H1 (cell line): ENCODE measurements at regions not wholly inside any gene's neighbourhood (a gene's known extent, or its start where the extent isn't known, plus 50 kb on each side); places are given as distances from the start of the nearest gene placed in this dataset.

Source experiments
- CTCF ChIA-PET: fragments of 300-600 bp; sonication (Branson Sonifier 250); formaldehyde crosslinking; loops from one replicate; lab custom pipeline; 2021; ENCODE audit not compliant: partially characterized antibody; lab: Charles Lee
- POLR2A ChIA-PET: fragments of 300-600 bp; sonication (Branson Sonifier 250); formaldehyde crosslinking; loops from one replicate; lab custom pipeline; 2021; ENCODE audit warnings: inconsistent platforms; ENCODE audit not compliant: partially characterized antibody; lab: Charles Lee
- DNase-seq, 2 experiments: peaks; one replicate each; pipeline versions ENCODE4 v3.0.0 to v3.0.0-alpha.2; 2010 to 2022; ENCODE audit warnings: low spot score in 2 of 2, low read depth in 1 of 2, mixed read lengths in 1 of 2
- FAIRE-seq: peaks from 2 replicates; lab custom pipeline; 2011; peaks lifted over from hg19 to GRCh38; lab: Jason Lieb, UNC
- H2AFZ ChIP-seq: 2 replicates; pipeline ENCODE4 v1.8.1; 2012; ENCODE audit warnings: low read length, inconsistent platforms
- H2AK5ac ChIP-seq: 2 replicates; pipeline ENCODE4 v1.6.1; 2013; ENCODE audit warnings: low read depth, low read length
- H2BK120ac ChIP-seq: replicated peaks from 2 replicates; pipeline ENCODE3; 2013; ENCODE audit warnings: low read depth, low read length, inconsistent platforms
- H2BK12ac ChIP-seq: 2 replicates; pipeline ENCODE4 v1.6.1; 2013; ENCODE audit warnings: low read depth, low read length
- H2BK15ac ChIP-seq: 2 replicates; pipeline ENCODE4 v1.6.1; 2013; ENCODE audit warnings: low read length
- H2BK20ac ChIP-seq: 2 replicates; pipeline ENCODE4 v1.6.1; 2013; ENCODE audit warnings: low read length
- H2BK5ac ChIP-seq: 2 replicates; pipeline ENCODE4 v1.6.1; 2013; ENCODE audit warnings: low read depth, low read length
- H3K14ac ChIP-seq: 2 replicates; pipeline ENCODE4 v1.6.1; 2013; ENCODE audit warnings: inconsistent platforms; ENCODE audit not compliant: insufficient read length
- H3K18ac ChIP-seq: 2 replicates; pipeline ENCODE4 v1.6.1; 2013; ENCODE audit warnings: low read length; ENCODE audit errors: extremely low read depth
- H3K23ac ChIP-seq: 2 replicates; pipeline ENCODE4 v1.6.1; 2013; ENCODE audit warnings: inconsistent platforms; ENCODE audit not compliant: insufficient read length
- H3K23me2 ChIP-seq: 2 replicates; pipeline ENCODE4 v1.6.1; 2013; ENCODE audit warnings: low read depth, low read length
- H3K27ac ChIP-seq: 2 replicates; pipeline ENCODE4 v1.6.1; 2011; ENCODE audit warnings: low read depth, low read length, inconsistent platforms
- H3K27me3 ChIP-seq, 4 experiments: replicated peaks in 1 of 4; 1 replicate in 1 of 4; 2 replicates in 3 of 4; pipeline versions ENCODE4 v1.6.1 to v1.8.1; 2011 to 2013; ENCODE audit warnings: low read length in 3 of 4, mild to moderate bottlenecking in 3 of 4, inconsistent platforms in 2 of 4, mixed read lengths in 2 of 4, moderate library complexity in 1 of 4; ENCODE audit not compliant: control insufficient read depth in 3 of 4, insufficient read depth in 3 of 4; ENCODE audit errors: extremely low read depth in 1 of 4
- H3K36me3 ChIP-seq, 4 experiments: 2 replicates each; pipeline versions ENCODE4 v1.6.1 to v1.8.1; 2011 to 2013; ENCODE audit warnings: mild to moderate bottlenecking in 4 of 4, low read length in 3 of 4, moderate library complexity in 2 of 4, control low read depth in 1 of 4, inconsistent platforms in 1 of 4; ENCODE audit not compliant: insufficient read depth in 4 of 4, control insufficient read depth in 2 of 4
- H3K4ac ChIP-seq: replicated peaks from 2 replicates; pipeline ENCODE3; 2013; ENCODE audit warnings: low read length, low read depth, mixed read lengths, inconsistent platforms; ENCODE audit not compliant: insufficient read length
- H3K4me1 ChIP-seq, 4 experiments: replicated peaks in 1 of 4; 1 replicate in 1 of 4; 2 replicates in 3 of 4; pipeline versions ENCODE4 v1.6.1 to v1.8.1; 2011 to 2013; ENCODE audit warnings: low read length in 3 of 4, inconsistent platforms in 2 of 4, mixed read lengths in 1 of 4; ENCODE audit not compliant: insufficient read depth in 4 of 4, control insufficient read depth in 3 of 4
- H3K4me2 ChIP-seq, 2 experiments: 2 replicates each; pipeline versions ENCODE4 v1.6.1 to v1.8.1; 2011 to 2013; ENCODE audit warnings: low read depth in 2 of 2, low read length in 2 of 2, control low read depth in 1 of 2, inconsistent platforms in 1 of 2, mild to moderate bottlenecking in 1 of 2; ENCODE audit not compliant: insufficient read depth in 1 of 2
- H3K4me3 ChIP-seq, 4 experiments: fragments of 200-600, 300-600 bp in 1 of 4; sonication (generic), shearing (Covaris generic), sonication (Bioruptor Twin) in 1 of 4; 2 replicates each; pipeline versions ENCODE4 v1.5.1 to v1.8.1; 2011 to 2016; ENCODE audit warnings: low read length in 4 of 4, low read depth in 3 of 4, control low read depth in 2 of 4, inconsistent platforms in 2 of 4, mild to moderate bottlenecking in 2 of 4, mixed read lengths in 1 of 4, moderate library complexity in 1 of 4; ENCODE audit not compliant: insufficient read depth in 2 of 4; ENCODE audit errors: extremely low read depth in 1 of 4
- H3K56ac ChIP-seq: replicated peaks from 2 replicates; pipeline ENCODE3; 2013; ENCODE audit warnings: low read depth, mild to moderate bottlenecking, mixed read lengths, low read length, inconsistent platforms; ENCODE audit not compliant: insufficient read length
- H3K79me1 ChIP-seq: 2 replicates; pipeline ENCODE4 v1.6.1; 2013; ENCODE audit warnings: low read depth, low read length, control low read depth
- H3K79me2 ChIP-seq, 2 experiments: 2 replicates each; pipeline versions ENCODE4 v1.6.1 to v1.8.1; 2012 to 2013; ENCODE audit warnings: low read length in 2 of 2, mild to moderate bottlenecking in 2 of 2, inconsistent platforms in 1 of 2; ENCODE audit not compliant: insufficient read depth in 2 of 2, control insufficient read depth in 1 of 2
- H3K9ac ChIP-seq, 4 experiments: replicated peaks in 1 of 4; 1 replicate in 1 of 4; 2 replicates in 3 of 4; pipeline versions ENCODE4 v1.6.1 to v1.8.1; 2011 to 2013; ENCODE audit warnings: low read depth in 3 of 4, low read length in 3 of 4, control low read depth in 2 of 4, mild to moderate bottlenecking in 2 of 4, moderate library complexity in 2 of 4, inconsistent platforms in 1 of 4; ENCODE audit errors: extremely low read depth in 1 of 4
- H3K9me3 ChIP-seq, 2 experiments: 2 replicates each; pipeline versions ENCODE4 v1.6.1 to v1.8.1; 2012 to 2013; ENCODE audit warnings: mild to moderate bottlenecking in 2 of 2, moderate library complexity in 2 of 2, control low read depth in 1 of 2, inconsistent platforms in 1 of 2, low read depth in 1 of 2, low read length in 1 of 2, mixed read lengths in 1 of 2; ENCODE audit not compliant: insufficient read depth in 2 of 2
- H4K20me1 ChIP-seq, 2 experiments: replicated peaks in 1 of 2; 2 replicates each; pipeline versions ENCODE3 to v1.8.1; 2011 to 2013; ENCODE audit warnings: inconsistent platforms in 2 of 2, low read length in 2 of 2, mild to moderate bottlenecking in 1 of 2; ENCODE audit not compliant: insufficient read depth in 2 of 2, control insufficient read depth in 1 of 2
- H4K5ac ChIP-seq: 2 replicates; pipeline ENCODE4 v1.6.1; 2013; ENCODE audit warnings: low read length, low read depth, mixed read lengths, inconsistent platforms; ENCODE audit not compliant: insufficient read length
- H4K8ac ChIP-seq: 2 replicates; pipeline ENCODE4 v1.8.0; 2013; ENCODE audit warnings: mild to moderate bottlenecking, moderate library complexity, low read length, inconsistent platforms; ENCODE audit not compliant: insufficient read depth; ENCODE audit errors: extremely low read depth
- H4K91ac ChIP-seq: replicated peaks from 2 replicates; pipeline ENCODE3; 2013; ENCODE audit warnings: low read length, mixed read lengths, inconsistent platforms; ENCODE audit not compliant: insufficient read length
- CEBPB ChIP-seq: IDR thresholded peaks from 2 replicates; pipeline ENCODE4 v1.6.1; 2012; ENCODE audit warnings: low read depth, low read length
- CHD1 ChIP-seq: IDR thresholded peaks from 2 replicates; pipeline ENCODE4 v1.6.1; 2012; ENCODE audit warnings: low read depth, low read length, improper control_type of control experiment
- EZH2 ChIP-seq: fragments of 200-600 bp; sonication (generic); IDR thresholded peaks from 2 replicates; pipeline ENCODE4 v1.7.1; 2012; ENCODE audit warnings: low read depth, mild to moderate bottlenecking, moderate library complexity, low read length, inconsistent platforms; ENCODE audit not compliant: severe bottlenecking
- KDM5A ChIP-seq: fragments of 200-600 bp; IDR thresholded peaks from 2 replicates; pipeline ENCODE4 v1.7.1; 2012; ENCODE audit warnings: mild to moderate bottlenecking, low read length, inconsistent platforms, mixed read lengths
- MAFK ChIP-seq: IDR thresholded peaks from 2 replicates; pipeline ENCODE4 v1.6.1; 2012; ENCODE audit warnings: low read depth, mild to moderate bottlenecking, improper control_type of control experiment, low read length
- NANOG ChIP-seq: IDR thresholded peaks from 2 replicates; pipeline ENCODE4 v1.6.1; 2011; ENCODE audit warnings: low read length, low read depth, mild to moderate bottlenecking, inconsistent platforms; ENCODE audit not compliant: insufficient read depth, poor library complexity, severe bottlenecking
- RNF2 ChIP-seq: fragments of 200-900, 300-1000 bp; sonication (generic); IDR thresholded peaks from 2 replicates; pipeline ENCODE4 v1.7.1; 2016; ENCODE audit warnings: borderline replicate concordance, low read depth, mild to moderate bottlenecking, antibody characterized with exemption, low read length; ENCODE audit not compliant: poor library complexity, severe bottlenecking; ENCODE audit errors: missing control alignments
- SP4 ChIP-seq: IDR thresholded peaks from 2 replicates; pipeline ENCODE4 v1.6.1; 2012; ENCODE audit warnings: low read length, inconsistent platforms
- SUZ12 ChIP-seq: fragments of 200-600 bp; sonication (generic); IDR thresholded peaks from 2 replicates; pipeline ENCODE4 v1.6.1; 2012; ENCODE audit warnings: mild to moderate bottlenecking, inconsistent platforms, low read length, moderate library complexity, mixed read lengths
- TAF1 ChIP-seq: IDR thresholded peaks from 2 replicates; pipeline ENCODE4 v1.6.1; 2011; ENCODE audit warnings: mild to moderate bottlenecking, low read depth, low read length
- TBP ChIP-seq: IDR thresholded peaks from 2 replicates; pipeline ENCODE4 v1.6.1; 2011; ENCODE audit warnings: low read depth, low read length, improper control_type of control experiment
- WGBS, 2 experiments: shearing (Covaris generic) in 1 of 2; methylation state at CpG; one replicate each; pipeline versions ENCODE4 v1.1.6 to v1.1.7; 2013 to 2015; ENCODE audit warnings: low lambda C conversion rate in 2 of 2, mixed read lengths in 2 of 2, inconsistent platforms in 1 of 2, low coverage in 1 of 2, missing lambda C conversion rate in 1 of 2; ENCODE audit not compliant: insufficient replicate concordance in 2 of 2, insufficient coverage in 1 of 2, insufficient read length in 1 of 2; ENCODE audit errors: extremely low coverage in 1 of 2, missing lambda C conversion rate in 1 of 2; 5-methylcytosine and 5-hydroxymethylcytosine counted together

DNA sequence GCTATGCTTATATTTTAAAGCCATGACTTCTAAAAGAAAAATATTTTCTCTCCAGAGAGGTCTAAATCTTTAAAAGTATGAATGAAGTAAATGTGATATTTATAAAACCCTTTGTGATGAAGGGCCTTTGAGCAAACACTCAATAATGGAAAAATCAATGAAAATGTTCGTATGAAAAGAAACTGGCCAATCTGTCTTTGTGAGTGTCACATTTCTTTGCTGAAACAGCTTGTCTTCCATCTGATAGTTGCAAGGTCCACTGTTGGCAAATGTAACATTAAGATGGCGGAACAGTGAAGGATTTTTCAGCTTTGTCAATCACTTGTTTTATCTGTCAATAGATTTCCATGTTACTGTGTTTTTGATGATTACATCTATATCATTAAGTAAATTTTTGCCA is 162.9 kb upstream of the GATA6 start:
- TF ChIP-seq NANOG (no peak), SUZ12 (no peak), TAF1 (no peak), TBP (no peak), MAFK (no peak), CHD1 (no peak), EZH2 (no peak), RNF2 (no peak), SP4 (no peak), KDM5A (no peak), CEBPB (no peak)
- Histone ChIP-seq H3K79me1 (no peaks in the 10 kb centered on the region), H4K20me1 (no peaks in the 10 kb centered on the region), H3K4me1 (no peaks in the 10 kb centered on the region), H3K18ac (no peak overlapping the region), H2BK5ac (no peak overlapping the region), H3K4me3 (no peak overlapping the region), H3K9me3 (peaks cover 0 to 5% of the 10 kb centered on the region in 2 experiments; a peak in 1 of 4 replicates), H3K23ac (no peak overlapping the region), H2AK5ac (no peak overlapping the region), H2BK20ac (no peak overlapping the region), H3K36me3 (no peaks in the 10 kb centered on the region), H3K4ac (no peak overlapping the region), H3K27me3 (no peaks in the 10 kb centered on the region), H3K4me2 (no peak overlapping the region), H3K27ac (no peak overlapping the region), H2BK120ac (no peak overlapping the region), H2AFZ (no peak overlapping the region), H4K8ac (no peak overlapping the region), H3K79me2 (no peaks in the 10 kb centered on the region), H4K5ac (no peak overlapping the region), H3K14ac (no peak overlapping the region), H3K9ac (no peak overlapping the region), H4K91ac (no peak overlapping the region), H2BK12ac (no peak overlapping the region), H3K56ac (no peak overlapping the region), H3K23me2 (no peaks in the 10 kb centered on the region), H2BK15ac (no peak overlapping the region)
- 89% methylated on average over 2 of the region's 2 CpGs; no CpG with 5 or more reads in 1 of the 2 experiments for WGBS, 2 experiments
- ChIA-PET POLR2A (interaction anchor here (1.1 kb wide), 1 partner anchor 11 kb away, joined by 3 read pairs; no protein-coding TSS in a partner anchor), CTCF (interaction anchor here (2.9 kb wide), 1 partner anchor 9 kb away, joined by 14 read pairs; no protein-coding TSS in a partner anchor)
- FAIRE-seq = no peak
- DNase-seq = no peak
